ENCODE measurements at regions not wholly inside any gene's neighbourhood (a gene's known extent, or its start where the extent isn't known, plus 50 kb on each side); places are given as distances from the start of the nearest gene placed in this dataset.

DNA sequence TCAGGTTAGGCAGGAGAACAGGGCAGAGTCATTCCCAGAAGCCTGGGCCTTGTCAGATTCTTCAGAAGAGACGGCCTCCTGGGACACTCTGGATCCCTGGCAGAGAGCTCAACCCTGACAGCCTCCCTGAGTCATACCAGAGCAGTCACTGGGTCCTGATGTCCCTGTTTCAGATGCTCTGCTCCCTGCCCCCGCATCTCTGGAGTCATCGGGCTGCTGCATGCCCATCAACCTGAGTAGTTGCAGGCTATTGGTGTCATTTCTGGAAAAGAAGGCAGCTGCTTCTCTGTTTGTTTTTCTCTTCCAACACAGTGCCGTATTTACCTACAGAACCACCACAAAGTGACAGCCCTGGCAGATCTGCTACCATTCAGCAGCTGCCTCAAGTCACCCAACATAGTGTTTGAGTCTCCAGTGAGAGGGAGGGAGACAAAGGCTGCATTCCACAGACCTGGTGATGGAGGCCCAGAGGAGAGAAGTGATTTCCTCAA, 145.1 kb downstream of the B3GNT2 start:
- TF ChIP-seq, protein P1, sequence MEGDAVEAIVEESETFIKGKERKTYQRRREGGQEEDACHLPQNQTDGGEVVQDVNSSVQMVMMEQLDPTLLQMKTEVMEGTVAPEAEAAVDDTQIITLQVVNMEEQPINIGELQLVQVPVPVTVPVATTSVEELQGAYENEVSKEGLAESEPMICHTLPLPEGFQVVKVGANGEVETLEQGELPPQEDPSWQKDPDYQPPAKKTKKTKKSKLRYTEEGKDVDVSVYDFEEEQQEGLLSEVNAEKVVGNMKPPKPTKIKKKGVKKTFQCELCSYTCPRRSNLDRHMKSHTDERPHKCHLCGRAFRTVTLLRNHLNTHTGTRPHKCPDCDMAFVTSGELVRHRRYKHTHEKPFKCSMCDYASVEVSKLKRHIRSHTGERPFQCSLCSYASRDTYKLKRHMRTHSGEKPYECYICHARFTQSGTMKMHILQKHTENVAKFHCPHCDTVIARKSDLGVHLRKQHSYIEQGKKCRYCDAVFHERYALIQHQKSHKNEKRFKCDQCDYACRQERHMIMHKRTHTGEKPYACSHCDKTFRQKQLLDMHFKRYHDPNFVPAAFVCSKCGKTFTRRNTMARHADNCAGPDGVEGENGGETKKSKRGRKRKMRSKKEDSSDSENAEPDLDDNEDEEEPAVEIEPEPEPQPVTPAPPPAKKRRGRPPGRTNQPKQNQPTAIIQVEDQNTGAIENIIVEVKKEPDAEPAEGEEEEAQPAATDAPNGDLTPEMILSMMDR (IDR thresholded peaks at IDR 0.05) = no peak
- TF ChIP-seq POLR2A (IDR thresholded peaks at IDR 0.05) = no peak
